ENCODE measurements at regions not wholly inside any gene's neighbourhood (a gene's known extent, or its start where the extent isn't known, plus 50 kb on each side); places are given as distances from the start of the nearest gene placed in this dataset.
A peak's percentile ranks its signal among the peaks of the same experiment; 100 is the strongest.
"Not testable (repeated sequence)": the region's sequence is repeated elsewhere in the genome, so short reads cannot be mapped to it uniquely, and the experiment has no call there.

DNA sequence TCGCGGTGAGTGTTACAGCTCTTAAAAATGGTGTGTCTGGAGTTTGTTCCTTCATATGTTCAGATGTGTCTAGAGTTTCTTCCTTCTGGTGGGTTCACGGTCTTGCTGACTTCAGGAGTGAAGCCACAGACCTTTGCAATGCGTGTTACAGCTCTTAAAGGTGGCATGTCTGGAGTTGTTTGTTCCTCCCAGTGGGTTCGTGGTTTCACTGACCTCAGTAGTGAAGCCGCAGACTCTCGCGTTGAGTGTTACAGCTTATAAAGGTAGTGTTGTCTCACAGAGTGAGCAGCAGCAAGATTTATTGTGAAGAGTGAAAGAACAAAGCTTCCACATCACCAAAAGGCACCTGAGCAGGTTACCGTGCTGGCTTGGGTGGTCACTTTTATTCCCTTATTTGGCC lies 135.9 kb upstream of the INTU start:
- not testable (repeated sequence) for DNase-seq, H3K4me3 Mint-ChIP-seq, H3K4me1 Mint-ChIP-seq, H3K27ac Mint-ChIP-seq, H3K36me3 Mint-ChIP-seq, H3K9me3 Mint-ChIP-seq, H3K27me3 Mint-ChIP-seq
- peak in 1 of 2 donors; percentile 46 for ATAC-seq (replicated peaks)

- H3K27ac Mint-ChIP-seq, result peak overlapping the region; percentile 7
- peaks cover 4% of the 10 kb centered on the region in 2 donors for H3K9me3 Mint-ChIP-seq
- no peak for ATAC-seq (replicated peaks)
- H3K4me3 Mint-ChIP-seq, result no peak overlapping the region
- H3K4me1 Mint-ChIP-seq, result no peaks in the 10 kb centered on the region
- no peaks in the 10 kb centered on the region for H3K27me3 Mint-ChIP-seq
- no peaks in the 10 kb centered on the region for H3K36me3 Mint-ChIP-seq
- no peak for DNase-seq
Measured at GRCh38 chr4:127498366-127498765, 134.4 kb upstream of the INTU start.

DNA sequence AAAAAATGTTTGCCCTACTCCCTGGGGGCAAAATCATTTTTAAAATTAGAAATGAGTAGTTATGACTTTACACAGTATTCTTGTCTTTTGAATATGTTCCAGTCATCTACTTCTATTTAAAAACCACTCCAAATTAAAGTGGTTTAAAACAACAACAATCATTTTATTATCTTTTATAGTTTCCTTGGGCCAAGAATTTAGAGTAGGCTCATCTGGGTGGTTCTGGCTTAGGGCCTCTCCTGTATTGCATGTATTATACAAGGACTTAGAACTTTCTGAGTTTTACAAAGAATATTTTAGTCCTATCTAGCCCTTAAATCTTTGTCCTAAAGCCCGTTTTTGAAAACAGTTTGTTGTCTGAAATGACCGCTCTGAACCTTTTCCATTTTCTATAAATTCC lies 132.5 kb upstream of the INTU start:
- no peak overlapping the region for H3K4me3 Mint-ChIP-seq

DNA sequence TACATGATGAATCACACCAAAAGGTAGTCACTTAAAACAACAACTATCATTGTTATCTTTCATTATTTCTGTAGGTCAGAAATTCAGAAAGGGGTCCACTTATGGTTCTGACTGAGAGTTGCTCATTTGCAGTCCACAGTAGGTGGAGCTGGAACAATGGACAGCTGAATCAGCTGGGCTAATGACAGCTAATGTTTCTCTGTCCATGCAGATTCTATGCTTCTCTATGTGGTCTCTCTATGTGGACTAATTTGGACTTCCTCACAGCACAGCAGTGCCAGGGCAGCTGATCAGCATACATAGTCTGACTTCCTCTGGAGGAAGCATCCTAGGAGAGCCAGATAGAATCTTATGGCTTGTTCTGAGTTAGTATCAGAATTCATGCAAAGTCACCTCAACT lies 131.7 kb upstream of the INTU start:
- DNase-seq, result no peak

More for the DNA sequence above, 132.5 kb upstream of the INTU start:
- Mint-ChIP-seq H3K27ac (no peak overlapping the region), H3K4me1 (no peaks in the 10 kb centered on the region), H3K36me3 (no peaks in the 10 kb centered on the region), H3K9me3 (peaks cover 4% of the 10 kb centered on the region in 2 donors), H3K27me3 (no peaks in the 10 kb centered on the region)
- ATAC-seq (replicated peaks) (no peak), DNase-seq (no peak)

GRCh38 chr4:127503111-127503510 lies 129.6 kb upstream of the INTU start:
- no peaks in the 10 kb centered on the region for H3K27me3 Mint-ChIP-seq
- no peaks in the 10 kb centered on the region for H3K4me1 Mint-ChIP-seq
- H3K4me3 Mint-ChIP-seq, result no peak overlapping the region
- H3K27ac Mint-ChIP-seq, result no peak overlapping the region
- DNase-seq (no peak), ATAC-seq (replicated peaks) (no peak)
- no peaks in the 10 kb centered on the region for H3K9me3 Mint-ChIP-seq
- H3K36me3 Mint-ChIP-seq, result no peaks in the 10 kb centered on the region

More for the DNA sequence above, 131.7 kb upstream of the INTU start:
- no peaks in the 10 kb centered on the region for H3K36me3 Mint-ChIP-seq
- no peaks in the 10 kb centered on the region for H3K4me1 Mint-ChIP-seq
- no peak overlapping the region for H3K27ac Mint-ChIP-seq
- H3K27me3 Mint-ChIP-seq, result no peaks in the 10 kb centered on the region
- no peak for ATAC-seq (replicated peaks)
- no peak overlapping the region for H3K4me3 Mint-ChIP-seq
- peaks cover 4% of the 10 kb centered on the region in 2 donors for H3K9me3 Mint-ChIP-seq

DNA sequence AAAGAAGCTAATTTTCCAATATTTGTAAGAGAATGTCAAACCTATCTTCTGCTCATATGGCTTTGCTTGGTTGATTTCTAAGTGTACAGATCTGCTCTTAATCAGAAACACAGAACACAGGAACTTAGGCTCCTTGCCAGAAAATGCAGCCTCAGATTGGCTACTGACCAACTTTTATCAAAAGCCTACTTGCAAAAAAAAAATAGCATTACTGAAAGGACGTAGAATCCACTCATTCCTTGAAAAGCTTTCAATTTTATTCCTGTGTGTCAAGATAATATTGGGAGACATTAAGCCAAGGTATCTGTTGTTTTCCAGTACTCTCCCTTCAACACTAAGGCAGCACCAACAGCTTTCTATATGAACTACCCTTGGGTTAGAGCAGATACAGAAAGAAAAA lies 127.6 kb upstream of the INTU start:
- H3K27ac Mint-ChIP-seq, result no peak overlapping the region
- ATAC-seq (replicated peaks) (no peak), DNase-seq (no peak)
- H3K27me3 Mint-ChIP-seq, result no peaks in the 10 kb centered on the region
- H3K9me3 Mint-ChIP-seq, result no peaks in the 10 kb centered on the region
- H3K36me3 Mint-ChIP-seq, result no peaks in the 10 kb centered on the region
- no peak overlapping the region for H3K4me3 Mint-ChIP-seq
- no peaks in the 10 kb centered on the region for H3K4me1 Mint-ChIP-seq

DNA sequence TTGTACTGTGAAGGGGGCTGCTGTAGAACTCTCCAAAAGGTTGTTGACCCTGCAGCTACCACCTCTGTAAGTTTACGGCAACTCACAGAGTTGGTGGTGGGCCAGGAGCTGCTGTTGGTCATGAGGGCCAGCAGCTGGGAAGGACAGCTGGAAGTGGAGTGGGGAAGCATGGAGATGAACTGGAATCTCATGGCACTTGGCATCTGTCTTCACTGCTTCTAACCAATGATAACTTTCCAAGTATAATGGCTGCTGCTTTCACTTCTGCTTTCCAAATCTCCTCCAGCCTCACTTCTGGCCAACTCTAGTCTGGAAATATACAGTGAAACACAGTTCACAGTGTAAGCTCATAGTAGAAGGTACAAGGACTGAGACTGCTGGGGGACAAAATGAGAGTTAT lies 126.5 kb upstream of the INTU start:
- Mint-ChIP-seq H3K27me3 (no peaks in the 10 kb centered on the region), H3K9me3 (no peaks in the 10 kb centered on the region), H3K36me3 (no peaks in the 10 kb centered on the region), H3K27ac (no peak overlapping the region), H3K4me3 (no peak overlapping the region), H3K4me1 (no peaks in the 10 kb centered on the region)
- ATAC-seq (replicated peaks) (no peak), DNase-seq (no peak)

GRCh38 chr4:127509155-127509554 lies 123.6 kb upstream of the INTU start:
- H3K36me3 Mint-ChIP-seq, result no peaks in the 10 kb centered on the region
- no peaks in the 10 kb centered on the region for H3K27me3 Mint-ChIP-seq
- H3K4me1 Mint-ChIP-seq, result no peaks in the 10 kb centered on the region
- no peak for ATAC-seq (replicated peaks)
- no peak for DNase-seq
- no peak overlapping the region for H3K27ac Mint-ChIP-seq
- no peaks in the 10 kb centered on the region for H3K9me3 Mint-ChIP-seq
- no peak overlapping the region for H3K4me3 Mint-ChIP-seq

DNA sequence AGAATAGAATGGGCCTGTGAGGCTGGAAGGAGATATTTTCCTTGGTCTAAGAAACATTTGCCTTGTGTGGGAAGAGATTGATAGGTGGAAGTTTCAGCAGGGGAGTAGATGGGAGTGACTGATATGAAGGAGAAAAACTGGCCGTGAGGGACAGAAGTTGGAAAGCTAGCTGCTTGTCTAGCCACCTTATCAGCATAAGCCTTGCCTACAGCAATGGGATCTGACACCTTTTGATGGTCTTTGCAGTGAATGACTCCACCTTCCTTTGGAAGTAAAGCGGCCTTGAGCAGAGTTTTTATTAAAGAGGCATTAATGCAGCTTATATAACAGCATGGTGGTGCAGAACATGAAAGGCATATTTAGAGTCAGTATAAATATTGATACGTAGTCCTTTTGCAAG lies 120.1 kb upstream of the INTU start:
- H3K27me3 Mint-ChIP-seq; H3K9me3 Mint-ChIP-seq; H3K27ac Mint-ChIP-seq; H3K4me1 Mint-ChIP-seq; DNase-seq; ATAC-seq (replicated peaks); H3K4me3 Mint-ChIP-seq; H3K36me3 Mint-ChIP-seq: not testable (repeated sequence)

DNA sequence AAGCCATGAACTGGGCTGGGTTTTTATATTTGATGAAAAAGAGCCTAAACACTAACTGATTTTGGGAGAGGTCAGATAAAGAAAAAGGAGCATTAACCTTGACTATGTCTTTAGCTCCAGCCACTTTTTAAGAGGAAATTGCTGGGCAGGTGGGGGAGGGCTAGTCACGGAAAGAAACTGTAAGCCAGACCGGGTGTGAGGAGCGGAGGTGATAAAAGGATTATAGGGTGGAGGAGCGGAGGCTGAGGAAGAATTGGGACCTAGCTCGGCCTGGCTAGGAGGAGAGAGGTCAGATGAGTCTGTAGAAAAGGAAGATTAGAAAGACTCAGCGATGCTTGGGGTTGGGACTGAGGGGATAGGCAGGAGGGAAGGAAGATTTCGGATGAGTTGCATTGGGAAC lies 117.5 kb upstream of the INTU start:
- not testable (repeated sequence) for H3K9me3 Mint-ChIP-seq; H3K4me1 Mint-ChIP-seq; ATAC-seq (replicated peaks); DNase-seq; H3K27ac Mint-ChIP-seq; H3K4me3 Mint-ChIP-seq; H3K36me3 Mint-ChIP-seq; H3K27me3 Mint-ChIP-seq

DNA sequence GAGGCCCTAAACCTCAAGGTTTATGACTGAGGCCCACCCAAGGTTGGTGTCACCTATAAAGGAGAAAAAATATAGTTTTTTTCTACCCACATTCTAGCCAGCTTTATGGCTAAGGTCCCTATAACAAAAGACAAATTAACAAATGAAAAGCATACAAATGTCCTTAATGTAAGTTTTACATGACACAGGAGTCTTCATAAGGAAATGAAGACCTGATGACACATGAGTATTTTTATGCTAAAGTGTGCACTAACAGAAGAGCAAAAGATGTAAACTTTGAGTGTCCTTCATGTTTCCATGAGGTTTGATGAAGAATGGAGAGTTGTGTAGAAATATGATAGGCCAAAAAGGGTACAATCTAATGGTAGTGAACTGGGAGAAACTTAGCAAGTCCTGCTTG lies 114.7 kb upstream of the INTU start:
- ATAC-seq (replicated peaks) (no peak), DNase-seq (no peak)
- H3K36me3 Mint-ChIP-seq, result no peaks in the 10 kb centered on the region
- H3K9me3 Mint-ChIP-seq, result peaks cover 0 to 8% of the 10 kb centered on the region in 2 donors
- H3K4me3 Mint-ChIP-seq, result no peak overlapping the region
- H3K4me1 Mint-ChIP-seq, result no peaks in the 10 kb centered on the region
- H3K27me3 Mint-ChIP-seq, result no peaks in the 10 kb centered on the region
- H3K27ac Mint-ChIP-seq, result no peak overlapping the region

DNA sequence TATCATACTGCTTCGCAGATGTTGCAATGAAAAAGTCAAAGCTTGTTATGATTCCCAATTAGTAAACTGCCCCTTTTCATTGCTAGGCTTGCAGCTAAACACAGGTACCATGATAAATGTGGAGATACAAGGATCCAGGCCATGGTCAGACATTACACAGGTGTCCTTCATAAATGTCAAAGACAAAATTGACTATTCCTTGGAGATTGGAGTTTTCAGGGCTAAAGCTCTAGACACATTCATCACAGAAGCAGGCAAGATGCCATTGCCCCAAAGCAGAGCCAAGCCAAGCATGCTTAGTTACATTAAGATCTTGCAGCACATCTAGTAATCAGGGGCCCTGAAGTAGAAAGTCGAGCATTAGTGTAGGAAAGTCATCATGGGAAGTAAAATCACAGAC lies 111.3 kb upstream of the INTU start:
- ATAC-seq (replicated peaks) (no peak), DNase-seq (no peak)
- H3K4me3 Mint-ChIP-seq, result no peak overlapping the region
- H3K27me3 Mint-ChIP-seq, result peaks cover 0 to under 1% of the 10 kb centered on the region in 2 donors
- H3K36me3 Mint-ChIP-seq, result no peaks in the 10 kb centered on the region
- H3K27ac Mint-ChIP-seq, result no peak overlapping the region
- no peaks in the 10 kb centered on the region for H3K4me1 Mint-ChIP-seq
- H3K9me3 Mint-ChIP-seq, result no peaks in the 10 kb centered on the region

GRCh38 chr4:127523369-127523768 lies 109.4 kb upstream of the INTU start:
- Mint-ChIP-seq H3K36me3 (no peaks in the 10 kb centered on the region), H3K4me3 (no peak overlapping the region), H3K27ac (no peak overlapping the region), H3K4me1 (no peaks in the 10 kb centered on the region), H3K27me3 (peaks cover 0 to 3% of the 10 kb centered on the region in 2 donors), H3K9me3 (no peaks in the 10 kb centered on the region)
- DNase-seq (no peak), ATAC-seq (replicated peaks) (no peak)

GRCh38 chr4:127525608-127526007 lies 107.1 kb upstream of the INTU start:
- no peak for ATAC-seq (replicated peaks)

DNA sequence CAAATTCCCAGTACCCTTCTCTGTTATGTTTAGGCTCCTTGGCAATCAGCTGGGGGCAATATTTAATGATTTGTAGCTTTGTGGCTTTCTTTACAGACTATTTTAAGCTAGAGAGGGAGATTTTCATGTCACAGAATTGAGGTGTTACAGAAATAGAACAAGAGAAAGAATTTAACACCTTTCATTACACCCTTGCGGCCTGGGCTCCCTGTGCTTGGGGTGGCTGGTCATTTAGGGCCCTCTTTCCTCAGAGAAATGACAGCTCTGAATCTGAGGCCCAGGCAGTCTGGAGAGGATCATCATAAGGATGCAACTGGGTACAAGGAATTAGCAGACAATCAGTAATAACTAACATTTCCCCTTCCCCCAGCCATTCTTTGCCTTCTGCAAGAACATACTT lies 104.5 kb upstream of the INTU start:
- Mint-ChIP-seq H3K9me3 (peaks cover 0 to 1% of the 10 kb centered on the region in 2 donors), H3K27me3 (peaks cover 0 to 3% of the 10 kb centered on the region in 2 donors)

More at GRCh38 chr4:127525608-127526007, 107.1 kb upstream of the INTU start:
- Mint-ChIP-seq H3K36me3 (no peaks in the 10 kb centered on the region), H3K27ac (no peak overlapping the region), H3K9me3 (no peaks in the 10 kb centered on the region), H3K27me3 (peaks cover 0 to 3% of the 10 kb centered on the region in 2 donors), H3K4me1 (no peaks in the 10 kb centered on the region), H3K4me3 (no peak overlapping the region)
- DNase-seq, result no peak

DNA sequence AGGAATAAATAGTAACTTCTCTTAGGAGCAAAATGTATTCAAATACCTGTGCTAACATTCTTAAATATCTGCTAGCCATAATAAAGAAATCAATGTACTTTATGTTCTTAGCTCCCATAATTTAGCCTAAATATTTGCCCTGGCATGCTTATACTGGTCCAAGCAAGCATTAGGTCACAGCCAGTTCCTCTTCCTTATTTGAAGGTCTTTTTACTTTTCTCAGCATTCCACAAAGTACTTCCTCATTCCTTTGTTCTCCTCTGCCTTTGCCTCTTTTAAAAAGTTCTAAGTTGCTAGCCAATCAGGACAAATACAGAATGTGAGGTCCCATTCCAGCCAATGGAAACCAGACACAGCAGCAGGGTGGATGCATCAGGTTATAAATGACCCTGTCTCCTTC lies 102.9 kb upstream of the INTU start:
- H3K4me3 Mint-ChIP-seq, H3K36me3 Mint-ChIP-seq, DNase-seq: not testable (repeated sequence)

More for the DNA sequence above, 104.5 kb upstream of the INTU start:
- Mint-ChIP-seq H3K36me3 (no peaks in the 10 kb centered on the region), H3K4me1 (no peaks in the 10 kb centered on the region), H3K4me3 (no peak overlapping the region), H3K27ac (no peak overlapping the region)
- DNase-seq, result no peak
- no peak for ATAC-seq (replicated peaks)

More for the DNA sequence above, 102.9 kb upstream of the INTU start:
- ATAC-seq (replicated peaks); H3K9me3 Mint-ChIP-seq; H3K4me1 Mint-ChIP-seq; H3K27ac Mint-ChIP-seq; H3K27me3 Mint-ChIP-seq: not testable (repeated sequence)
